Activated CD4-positive, alpha-beta T cell treated with anti-CD3 and anti-CD28 coated beads for 36 hours (primary cell): ENCODE measurements at regions not wholly inside any gene's neighbourhood (a gene's known extent, or its start where the extent isn't known, plus 50 kb on each side); places are given as distances from the start of the nearest gene placed in this dataset.

Source experiments
- ATAC-seq: fragments of 200-7000 bp; cut with Tn5 transposase; one replicate; pipeline ENCODE4 v1.10.0; 2021; ENCODE audit warnings: mild to moderate bottlenecking, moderate library complexity
- CTCF ChIA-PET: fragments of 350-600 bp; sonication (Branson Sonifier 250); formaldehyde crosslinking; loops from one replicate; lab custom pipeline; 2021; ENCODE audit warnings: antibody characterized with exemption; lab: Charles Lee
- POLR2A ChIA-PET: fragments of 350-600 bp; sonication (Branson Sonifier 250); formaldehyde crosslinking; loops from one replicate; lab custom pipeline; 2021; ENCODE audit warnings: antibody characterized with exemption, inconsistent platforms; lab: Charles Lee
- DNase-seq: peaks from one replicate; pipeline ENCODE4 v3.0.0-alpha.2; 2020
- H3K27ac Mint-ChIP-seq: one replicate; pipeline ENCODE4 v1.8.0; 2021; ENCODE audit warnings: mixed read lengths
- H3K27me3 Mint-ChIP-seq: one replicate; pipeline ENCODE4 v1.8.0; 2021; ENCODE audit warnings: mixed read lengths
- H3K36me3 Mint-ChIP-seq: one replicate; pipeline ENCODE4 v1.8.0; 2021; ENCODE audit warnings: low read depth, mixed read lengths
- H3K4me1 Mint-ChIP-seq: one replicate; pipeline ENCODE4 v1.8.0; 2021; ENCODE audit warnings: mixed read lengths
- H3K4me3 Mint-ChIP-seq: one replicate; pipeline ENCODE4 v1.8.0; 2021; ENCODE audit warnings: mild to moderate bottlenecking, moderate library complexity, mixed read lengths
- H3K9me3 Mint-ChIP-seq: one replicate; pipeline ENCODE4 v1.8.0; 2021; ENCODE audit warnings: low read depth, mixed read lengths
- intact Hi-C, 2 experiments: fragments of 100-400 bp; cut with DNase I in 1 of 2; cut with micrococcal nuclease in 1 of 2; formaldehyde crosslinking; loops; one replicate each; pipeline versions ENCODE4 v1.14.2 to v1.15.1; 2022 to 2024; cut with DNase I, micrococcal nuclease

GRCh38 chr16:5977329-5977728 lies 879.7 kb upstream of the EEF2KMT start:
- H3K27me3 Mint-ChIP-seq = no peaks in the 10 kb centered on the region
- ATAC-seq = no peak
- DNase-seq = no peak
- no peaks in the 10 kb centered on the region for H3K9me3 Mint-ChIP-seq
- intact Hi-C loops = no loop called here
- H3K36me3 Mint-ChIP-seq = no peaks in the 10 kb centered on the region
- no peak overlapping the region for H3K4me3 Mint-ChIP-seq
- H3K4me1 Mint-ChIP-seq = no peaks in the 10 kb centered on the region
- CTCF ChIA-PET = no interaction called here
- POLR2A ChIA-PET = no interaction called here
- H3K27ac Mint-ChIP-seq = no peak overlapping the region

GRCh38 chr16:5972747-5973146 lies 875.2 kb upstream of the EEF2KMT start:
- no peaks in the 10 kb centered on the region for H3K27me3 Mint-ChIP-seq
- ChIA-PET POLR2A (no interaction called here), CTCF (no interaction called here)
- intact Hi-C loops = no loop called here
- ATAC-seq (no peak), DNase-seq (no peak)
- no peaks in the 10 kb centered on the region for H3K4me1 Mint-ChIP-seq
- H3K9me3 Mint-ChIP-seq = peaks cover 12% of the 10 kb centered on the region
- no peaks in the 10 kb centered on the region for H3K36me3 Mint-ChIP-seq
- no peak overlapping the region for H3K4me3 Mint-ChIP-seq
- no peak overlapping the region for H3K27ac Mint-ChIP-seq

GRCh38 chr16:5971924-5972323 lies 874.3 kb upstream of the EEF2KMT start:
- H3K36me3 Mint-ChIP-seq = no peaks in the 10 kb centered on the region
- CTCF ChIA-PET = no interaction called here
- no peaks in the 10 kb centered on the region for H3K27me3 Mint-ChIP-seq
- H3K27ac Mint-ChIP-seq = no peak overlapping the region
- POLR2A ChIA-PET = no interaction called here
- H3K4me3 Mint-ChIP-seq = no peak overlapping the region
- no peak for ATAC-seq
- peaks cover 12% of the 10 kb centered on the region for H3K9me3 Mint-ChIP-seq
- intact Hi-C loops = no loop called here
- no peak for DNase-seq
- no peaks in the 10 kb centered on the region for H3K4me1 Mint-ChIP-seq

GRCh38 chr16:5971106-5971505 lies 873.5 kb upstream of the EEF2KMT start:
- Mint-ChIP-seq H3K9me3 (peaks cover 12% of the 10 kb centered on the region), H3K4me3 (no peak overlapping the region), H3K27me3 (no peaks in the 10 kb centered on the region), H3K27ac (no peak overlapping the region), H3K4me1 (no peaks in the 10 kb centered on the region), H3K36me3 (no peaks in the 10 kb centered on the region)
- ATAC-seq = no peak
- no peak for DNase-seq
- POLR2A ChIA-PET = no interaction called here
- CTCF ChIA-PET = no interaction called here
- intact Hi-C loops = no loop called here

GRCh38 chr16:5966004-5966403 lies 868.4 kb upstream of the EEF2KMT start:
- no peaks in the 10 kb centered on the region for H3K27me3 Mint-ChIP-seq
- ATAC-seq = no peak
- H3K9me3 Mint-ChIP-seq = peaks cover 6% of the 10 kb centered on the region
- POLR2A ChIA-PET = no interaction called here
- intact Hi-C loops = no loop called here
- no peak overlapping the region for H3K27ac Mint-ChIP-seq
- no peak for DNase-seq
- no peak overlapping the region for H3K4me3 Mint-ChIP-seq
- no peaks in the 10 kb centered on the region for H3K36me3 Mint-ChIP-seq
- no peaks in the 10 kb centered on the region for H3K4me1 Mint-ChIP-seq
- CTCF ChIA-PET = no interaction called here

GRCh38 chr16:5965321-5965720 lies 867.7 kb upstream of the EEF2KMT start:
- CTCF ChIA-PET = no interaction called here
- H3K4me3 Mint-ChIP-seq = no peak overlapping the region
- H3K4me1 Mint-ChIP-seq = no peaks in the 10 kb centered on the region
- no peaks in the 10 kb centered on the region for H3K36me3 Mint-ChIP-seq
- intact Hi-C loops = no loop called here
- peaks cover 4% of the 10 kb centered on the region for H3K9me3 Mint-ChIP-seq
- ATAC-seq (no peak), DNase-seq (no peak)
- no peak overlapping the region for H3K27ac Mint-ChIP-seq
- POLR2A ChIA-PET = no interaction called here
- H3K27me3 Mint-ChIP-seq = no peaks in the 10 kb centered on the region

GRCh38 chr16:5951486-5951885 lies 853.9 kb upstream of the EEF2KMT start:
- DNase-seq (no peak), ATAC-seq (no peak)
- ChIA-PET POLR2A (no interaction called here), CTCF (interaction anchor here (0.6 kb wide), 1 partner anchor 335 kb away, joined by 4 read pairs; no protein-coding TSS in a partner anchor)
- Mint-ChIP-seq H3K4me3 (no peak overlapping the region), H3K9me3 (no peaks in the 10 kb centered on the region), H3K27ac (no peak overlapping the region), H3K4me1 (no peaks in the 10 kb centered on the region), H3K36me3 (no peaks in the 10 kb centered on the region), H3K27me3 (no peaks in the 10 kb centered on the region)
- intact Hi-C loops = no loop called here

- ATAC-seq (no peak), DNase-seq (no peak)
- no peak overlapping the region for H3K27ac Mint-ChIP-seq
- no peaks in the 10 kb centered on the region for H3K27me3 Mint-ChIP-seq
- H3K4me1 Mint-ChIP-seq = no peaks in the 10 kb centered on the region
- intact Hi-C loops = no loop called here
- ChIA-PET POLR2A (no interaction called here), CTCF (no interaction called here)
- no peak overlapping the region for H3K4me3 Mint-ChIP-seq
- peaks cover 20% of the 10 kb centered on the region for H3K9me3 Mint-ChIP-seq
- H3K36me3 Mint-ChIP-seq = no peaks in the 10 kb centered on the region
Observed at GRCh38 chr16:5944971-5945370, 847.4 kb upstream of the EEF2KMT start.

GRCh38 chr16:5938607-5939006 lies 841.0 kb upstream of the EEF2KMT start:
- H3K4me1 Mint-ChIP-seq = no peaks in the 10 kb centered on the region
- peaks cover 22% of the 10 kb centered on the region for H3K9me3 Mint-ChIP-seq
- ATAC-seq (no peak), DNase-seq (no peak)
- no peak overlapping the region for H3K4me3 Mint-ChIP-seq
- H3K27me3 Mint-ChIP-seq = no peaks in the 10 kb centered on the region
- H3K27ac Mint-ChIP-seq = no peak overlapping the region
- CTCF ChIA-PET = no interaction called here
- POLR2A ChIA-PET = no interaction called here
- H3K36me3 Mint-ChIP-seq = no peaks in the 10 kb centered on the region
- intact Hi-C loops = no loop called here

- Mint-ChIP-seq H3K36me3 (no peaks in the 10 kb centered on the region), H3K4me3 (no peak overlapping the region), H3K4me1 (no peaks in the 10 kb centered on the region), H3K27me3 (no peaks in the 10 kb centered on the region), H3K27ac (no peak overlapping the region), H3K9me3 (peaks cover 14% of the 10 kb centered on the region)
- ChIA-PET CTCF (no interaction called here), POLR2A (no interaction called here)
- DNase-seq (no peak), ATAC-seq (no peak)
- intact Hi-C loops = no loop called here
Observed at GRCh38 chr16:5932906-5933305, 835.3 kb upstream of the EEF2KMT start.

GRCh38 chr16:5928476-5929065 lies 831.0 kb upstream of the EEF2KMT start:
- intact Hi-C loops = no loop called here
- ChIA-PET POLR2A (no interaction called here), CTCF (no interaction called here)
- no peaks in the 10 kb centered on the region for H3K27me3 Mint-ChIP-seq
- H3K27ac Mint-ChIP-seq = no peak overlapping the region
- ATAC-seq = no peak
- peaks cover 13% of the 10 kb centered on the region for H3K9me3 Mint-ChIP-seq
- H3K36me3 Mint-ChIP-seq = no peaks in the 10 kb centered on the region
- DNase-seq = no peak
- H3K4me3 Mint-ChIP-seq = no peak overlapping the region
- no peaks in the 10 kb centered on the region for H3K4me1 Mint-ChIP-seq

- no peak for DNase-seq
- H3K9me3 Mint-ChIP-seq = peaks cover 15% of the 10 kb centered on the region
- H3K27me3 Mint-ChIP-seq = no peaks in the 10 kb centered on the region
- CTCF ChIA-PET = no interaction called here
- no peaks in the 10 kb centered on the region for H3K4me1 Mint-ChIP-seq
- intact Hi-C loops = no loop called here
- H3K27ac Mint-ChIP-seq = no peak overlapping the region
- ATAC-seq = no peak
- H3K36me3 Mint-ChIP-seq = no peaks in the 10 kb centered on the region
- POLR2A ChIA-PET = no interaction called here
- H3K4me3 Mint-ChIP-seq = no peak overlapping the region
Observed at GRCh38 chr16:5925850-5926249, 828.3 kb upstream of the EEF2KMT start.

GRCh38 chr16:5922686-5923085 lies 825.1 kb upstream of the EEF2KMT start:
- Mint-ChIP-seq H3K27me3 (no peaks in the 10 kb centered on the region), H3K4me3 (no peak overlapping the region), H3K36me3 (no peaks in the 10 kb centered on the region), H3K9me3 (peaks cover 11% of the 10 kb centered on the region), H3K4me1 (no peaks in the 10 kb centered on the region), H3K27ac (no peak overlapping the region)
- ChIA-PET POLR2A (no interaction called here), CTCF (no interaction called here)
- intact Hi-C loops = no loop called here
- DNase-seq (no peak), ATAC-seq (no peak)
